OCI-LY3 (cell line): ENCODE measurements at regions not wholly inside any gene's neighbourhood (a gene's known extent, or its start where the extent isn't known, plus 50 kb on each side); places are given as distances from the start of the nearest gene placed in this dataset.
"Not testable (repeated sequence)": the region's sequence is repeated elsewhere in the genome, so short reads cannot be mapped to it uniquely, and the experiment has no call there.

Experiments
- CTCF ChIP-seq: fragments of 200-600, 300-600 bp; sonication (generic); IDR thresholded peaks from 2 replicates; pipeline ENCODE4 v1.5.1; 2014; ENCODE audit warnings: antibody characterized with exemption, low read length, low read depth
- EZH2phosphoT487 ChIP-seq: fragments of 200-600 bp; shearing (Covaris generic); IDR thresholded peaks from 2 replicates; pipeline ENCODE4 v1.6.1; 2018; ENCODE audit warnings: antibody characterized with exemption, mixed run types, low read depth

- not testable (repeated sequence) for TF ChIP-seq CTCF, EZH2phosphoT487
These were observed 243.7 kb upstream of the RASGEF1B start for GRCh38 chr4:81715357-81715756.
